ENCODE measurements at regions not wholly inside any gene's neighbourhood (a gene's known extent, or its start where the extent isn't known, plus 50 kb on each side); places are given as distances from the start of the nearest gene placed in this dataset.

DNA sequence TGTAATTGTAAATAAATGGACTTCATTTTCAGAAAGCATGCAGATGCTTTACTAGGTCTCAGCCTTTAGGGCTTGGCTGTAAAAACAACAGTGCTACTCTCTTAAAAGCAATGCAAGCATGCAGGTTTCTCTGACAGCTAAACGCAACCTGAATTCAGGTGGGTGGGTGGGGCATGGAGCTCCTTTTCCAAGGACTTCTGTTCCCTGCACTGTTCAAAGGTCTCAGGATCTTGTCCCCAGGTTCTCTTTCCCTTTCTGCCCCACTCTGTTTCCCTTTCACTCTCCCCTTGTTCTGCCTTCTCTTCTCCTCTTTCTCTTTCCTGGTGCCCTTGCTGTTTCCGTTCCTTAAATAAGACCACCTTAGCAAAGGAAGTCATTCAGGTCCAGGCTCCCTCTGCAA, 1527.5 kb upstream of the SLC10A2 start:
- H2AFZ ChIP-seq (ENCODE audit: low read depth, low read length), result no peak overlapping the region
- TF ChIP-seq, protein P1, sequence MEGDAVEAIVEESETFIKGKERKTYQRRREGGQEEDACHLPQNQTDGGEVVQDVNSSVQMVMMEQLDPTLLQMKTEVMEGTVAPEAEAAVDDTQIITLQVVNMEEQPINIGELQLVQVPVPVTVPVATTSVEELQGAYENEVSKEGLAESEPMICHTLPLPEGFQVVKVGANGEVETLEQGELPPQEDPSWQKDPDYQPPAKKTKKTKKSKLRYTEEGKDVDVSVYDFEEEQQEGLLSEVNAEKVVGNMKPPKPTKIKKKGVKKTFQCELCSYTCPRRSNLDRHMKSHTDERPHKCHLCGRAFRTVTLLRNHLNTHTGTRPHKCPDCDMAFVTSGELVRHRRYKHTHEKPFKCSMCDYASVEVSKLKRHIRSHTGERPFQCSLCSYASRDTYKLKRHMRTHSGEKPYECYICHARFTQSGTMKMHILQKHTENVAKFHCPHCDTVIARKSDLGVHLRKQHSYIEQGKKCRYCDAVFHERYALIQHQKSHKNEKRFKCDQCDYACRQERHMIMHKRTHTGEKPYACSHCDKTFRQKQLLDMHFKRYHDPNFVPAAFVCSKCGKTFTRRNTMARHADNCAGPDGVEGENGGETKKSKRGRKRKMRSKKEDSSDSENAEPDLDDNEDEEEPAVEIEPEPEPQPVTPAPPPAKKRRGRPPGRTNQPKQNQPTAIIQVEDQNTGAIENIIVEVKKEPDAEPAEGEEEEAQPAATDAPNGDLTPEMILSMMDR (IDR thresholded peaks at IDR 0.05; ENCODE audit: borderline replicate concordance, extremely low read depth, low read length, poor library complexity, severe bottlenecking), result no peak
- TF ChIP-seq EZH2 (IDR thresholded peaks at IDR 0.05; ENCODE audit: borderline replicate concordance, low read depth, low read length, severe bottlenecking), result no peak
- DNase-seq (no peak), ATAC-seq (ENCODE audit: insufficient read depth, low read depth) (no peak)
- no peaks in the 10 kb centered on the region for H3K4me1 ChIP-seq (ENCODE audit: insufficient read depth, low read length)
- no peaks in the 10 kb centered on the region for H3K27me3 ChIP-seq (ENCODE audit: insufficient read depth, low read length, poor library complexity)
- H3K79me2 ChIP-seq (ENCODE audit: insufficient read depth, low read length), result no peaks in the 10 kb centered on the region
- H4K20me1 ChIP-seq (ENCODE audit: insufficient read depth, low read length), result no peaks in the 10 kb centered on the region
- H3K4me3 ChIP-seq (ENCODE audit: low read depth in 1 of 2, low read length in 2 of 2), result no peak overlapping the region
- no peak overlapping the region for H3K9ac ChIP-seq (ENCODE audit: low read depth, low read length)
- H3K27ac ChIP-seq (ENCODE audit: low read length), result no peak overlapping the region
- no peaks in the 10 kb centered on the region for H3K36me3 ChIP-seq (ENCODE audit: insufficient read depth, low read length)
- H3K4me2 ChIP-seq (ENCODE audit: insufficient read depth, low read length), result no peak overlapping the region
- no peaks in the 10 kb centered on the region for H3K9me3 ChIP-seq (ENCODE audit: insufficient read depth, low read length, severe bottlenecking)

DNA sequence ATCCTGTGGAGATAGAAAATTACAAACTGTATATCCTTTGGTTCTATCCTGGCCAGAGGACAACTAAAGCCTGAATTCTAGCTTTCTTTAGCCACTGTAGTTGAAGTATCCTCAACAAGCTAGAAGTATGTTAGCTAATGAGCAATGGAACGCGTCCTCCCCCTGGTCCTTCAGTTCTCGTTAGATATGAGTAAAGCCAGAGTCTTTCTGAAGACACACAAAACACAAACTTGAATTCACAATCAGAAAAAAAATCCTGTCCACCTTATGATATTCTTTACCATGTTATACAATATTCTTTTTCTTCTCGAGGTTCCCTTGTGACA, 1527.0 kb upstream of the SLC10A2 start:
- H3K27me3 ChIP-seq (ENCODE audit: insufficient read depth, low read length, poor library complexity), result no peaks in the 10 kb centered on the region
- no peaks in the 10 kb centered on the region for H4K20me1 ChIP-seq (ENCODE audit: insufficient read depth, low read length)
- H3K79me2 ChIP-seq (ENCODE audit: insufficient read depth, low read length), result no peaks in the 10 kb centered on the region
- no peak overlapping the region for H2AFZ ChIP-seq (ENCODE audit: low read depth, low read length)
- no peak overlapping the region for H3K4me3 ChIP-seq (ENCODE audit: low read depth in 1 of 2, low read length in 2 of 2)
- no peaks in the 10 kb centered on the region for H3K4me1 ChIP-seq (ENCODE audit: insufficient read depth, low read length)
- no peak overlapping the region for H3K4me2 ChIP-seq (ENCODE audit: insufficient read depth, low read length)
- H3K9me3 ChIP-seq (ENCODE audit: insufficient read depth, low read length, severe bottlenecking), result no peaks in the 10 kb centered on the region
- no peak overlapping the region for H3K27ac ChIP-seq (ENCODE audit: low read length)
- H3K36me3 ChIP-seq (ENCODE audit: insufficient read depth, low read length), result no peaks in the 10 kb centered on the region
- TF ChIP-seq, protein P1 (IDR thresholded peaks at IDR 0.05; ENCODE audit: borderline replicate concordance, extremely low read depth, low read length, poor library complexity, severe bottlenecking), result no peak
- TF ChIP-seq EZH2 (IDR thresholded peaks at IDR 0.05; ENCODE audit: borderline replicate concordance, low read depth, low read length, severe bottlenecking), result no peak
- H3K9ac ChIP-seq (ENCODE audit: low read depth, low read length), result no peak overlapping the region
- DNase-seq (no peak), ATAC-seq (ENCODE audit: insufficient read depth, low read depth) (no peak)

DNA sequence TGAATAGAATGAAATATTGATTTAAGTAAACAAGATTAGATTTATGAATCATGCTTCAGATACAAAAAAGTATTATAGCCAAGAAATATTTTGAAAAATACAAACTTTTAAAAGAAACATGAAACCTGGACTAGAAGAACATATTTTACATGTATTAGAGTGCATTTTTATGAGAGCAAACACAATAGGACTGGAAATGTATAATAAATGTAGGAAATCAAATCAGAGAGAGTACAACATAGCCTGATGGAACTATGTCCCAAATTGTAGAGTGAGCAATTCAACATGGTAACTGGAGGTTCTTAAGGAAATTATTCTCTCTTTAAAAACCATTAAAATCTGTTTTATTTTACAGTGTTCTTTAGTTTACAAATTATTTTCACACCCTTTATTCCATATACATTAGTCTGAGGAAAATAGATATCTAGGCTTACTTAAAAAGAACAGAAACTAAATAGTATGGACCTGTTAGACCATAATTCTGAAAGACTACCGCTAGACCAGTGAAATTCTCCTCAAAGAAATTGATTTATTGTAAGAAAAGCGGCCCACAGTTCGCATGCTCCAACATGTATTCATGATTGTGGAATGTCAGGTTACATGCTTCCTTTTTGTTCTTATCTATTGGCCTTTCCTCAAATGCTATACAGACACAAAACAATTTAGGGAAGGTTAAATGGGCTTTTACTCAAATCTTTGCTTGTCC, 1526.5 kb upstream of the SLC10A2 start:
- H3K4me1 ChIP-seq (ENCODE audit: insufficient read depth, low read length), result no peaks in the 10 kb centered on the region
- H3K4me3 ChIP-seq (ENCODE audit: low read depth in 1 of 2, low read length in 2 of 2), result no peak overlapping the region
- DNase-seq (no peak), ATAC-seq (ENCODE audit: insufficient read depth, low read depth) (no peak)
- no peaks in the 10 kb centered on the region for H3K27me3 ChIP-seq (ENCODE audit: insufficient read depth, low read length, poor library complexity)
- H3K36me3 ChIP-seq (ENCODE audit: insufficient read depth, low read length), result no peaks in the 10 kb centered on the region
- H3K9ac ChIP-seq (ENCODE audit: low read depth, low read length), result no peak overlapping the region
- H3K79me2 ChIP-seq (ENCODE audit: insufficient read depth, low read length), result no peaks in the 10 kb centered on the region
- no peaks in the 10 kb centered on the region for H3K9me3 ChIP-seq (ENCODE audit: insufficient read depth, low read length, severe bottlenecking)
- H3K27ac ChIP-seq (ENCODE audit: low read length), result no peak overlapping the region
- no peak overlapping the region for H3K4me2 ChIP-seq (ENCODE audit: insufficient read depth, low read length)
- H2AFZ ChIP-seq (ENCODE audit: low read depth, low read length), result no peak overlapping the region
- no peak for TF ChIP-seq EZH2 (IDR thresholded peaks at IDR 0.05; ENCODE audit: borderline replicate concordance, low read depth, low read length, severe bottlenecking)
- TF ChIP-seq, protein P1 (IDR thresholded peaks at IDR 0.05; ENCODE audit: borderline replicate concordance, extremely low read depth, low read length, poor library complexity, severe bottlenecking), result no peak
- H4K20me1 ChIP-seq (ENCODE audit: insufficient read depth, low read length), result no peaks in the 10 kb centered on the region
